ENCODE measurements at regions not wholly inside any gene's neighbourhood (a gene's known extent, or its start where the extent isn't known, plus 50 kb on each side); places are given as distances from the start of the nearest gene placed in this dataset.
"Not testable (repeated sequence)": the region's sequence is repeated elsewhere in the genome, so short reads cannot be mapped to it uniquely, and the experiment has no call there.

DNA sequence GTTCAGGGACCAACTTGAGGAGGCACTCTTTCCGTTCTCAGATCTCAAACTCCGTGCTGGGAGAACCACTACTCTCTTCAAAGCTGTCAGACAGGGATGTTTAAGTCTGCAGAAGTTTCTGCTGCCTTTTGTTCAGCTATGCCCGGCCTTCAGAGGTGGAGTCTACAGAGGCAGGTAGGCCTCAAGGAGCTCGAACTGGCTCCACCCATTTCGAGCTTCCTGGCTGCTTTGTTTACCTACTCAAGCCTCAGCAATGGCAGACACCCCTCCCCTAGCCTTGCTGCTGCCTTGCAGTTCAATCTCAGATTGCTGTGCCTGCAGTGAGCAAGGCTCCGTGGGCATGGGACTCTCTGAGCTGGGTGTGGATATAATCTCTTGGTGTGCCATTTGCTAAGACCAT, 108.2 kb downstream of the DHRS2 start:
- DNase-seq (ENCODE audit: low read depth in 4 of 4, low spot score in 2 of 4): not testable (repeated sequence)

DNA sequence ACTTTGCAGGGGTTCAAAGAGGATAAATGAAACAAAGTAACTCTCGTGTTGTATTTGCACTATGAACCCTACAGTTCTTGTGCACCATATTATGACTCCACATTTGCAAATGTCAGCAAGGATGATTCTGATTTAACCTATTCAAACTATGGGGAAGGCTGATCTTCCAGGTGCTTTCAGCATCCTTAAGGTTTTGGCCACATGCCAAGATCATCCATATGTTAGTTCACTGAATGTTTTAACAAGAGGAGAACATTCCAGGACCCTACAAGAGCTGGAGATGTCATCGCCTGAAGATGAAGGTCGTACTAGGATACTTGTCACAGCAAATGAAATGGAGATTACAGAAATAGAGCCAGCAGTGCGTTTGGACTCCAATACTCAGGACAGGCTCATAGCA, 114.2 kb downstream of the DHRS2 start:
- DNase-seq (ENCODE audit: low read depth in 4 of 4, low spot score in 2 of 4): no peak

DNA sequence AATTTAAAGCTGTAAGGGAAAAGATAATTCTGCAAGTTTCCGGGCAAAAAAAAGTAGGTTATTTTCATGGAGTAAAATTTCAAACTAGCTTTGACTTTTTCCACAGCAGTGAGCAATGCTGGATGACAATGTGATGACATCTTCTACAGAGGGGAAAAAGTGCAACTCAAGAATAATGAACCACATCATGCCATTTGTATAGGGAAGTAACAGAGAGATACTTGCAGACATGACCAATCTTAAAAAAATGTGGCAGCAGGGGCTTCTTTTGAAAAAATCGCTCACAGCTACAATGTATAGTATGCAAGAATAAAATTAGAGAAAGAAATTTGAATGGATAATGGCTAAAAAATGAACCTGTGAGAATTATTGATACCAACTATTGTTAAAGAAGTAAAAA, 115.5 kb downstream of the DHRS2 start:
- DNase-seq (ENCODE audit: low read depth in 4 of 4, low spot score in 2 of 4): no peak

DNA sequence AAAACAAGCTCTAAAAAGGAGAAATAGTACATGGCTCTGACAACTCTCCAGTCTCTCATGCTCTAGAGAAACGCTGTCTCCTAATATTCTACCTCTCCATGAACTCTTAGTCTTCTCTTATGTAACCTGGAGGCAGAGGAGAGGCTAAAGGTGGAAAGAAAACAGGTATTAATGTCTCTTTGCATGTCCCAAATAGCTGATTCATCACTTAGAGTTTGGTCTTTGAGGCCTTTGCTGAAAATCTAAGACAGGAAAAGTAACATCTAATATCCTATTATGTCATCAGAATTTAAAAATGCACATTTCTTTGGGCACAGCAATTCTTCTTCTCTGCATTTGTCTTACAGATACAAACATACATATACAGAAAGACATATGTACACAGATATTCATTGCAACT, 127.2 kb downstream of the DHRS2 start:
- DNase-seq (ENCODE audit: low read depth in 4 of 4, low spot score in 2 of 4): no peak

DNA sequence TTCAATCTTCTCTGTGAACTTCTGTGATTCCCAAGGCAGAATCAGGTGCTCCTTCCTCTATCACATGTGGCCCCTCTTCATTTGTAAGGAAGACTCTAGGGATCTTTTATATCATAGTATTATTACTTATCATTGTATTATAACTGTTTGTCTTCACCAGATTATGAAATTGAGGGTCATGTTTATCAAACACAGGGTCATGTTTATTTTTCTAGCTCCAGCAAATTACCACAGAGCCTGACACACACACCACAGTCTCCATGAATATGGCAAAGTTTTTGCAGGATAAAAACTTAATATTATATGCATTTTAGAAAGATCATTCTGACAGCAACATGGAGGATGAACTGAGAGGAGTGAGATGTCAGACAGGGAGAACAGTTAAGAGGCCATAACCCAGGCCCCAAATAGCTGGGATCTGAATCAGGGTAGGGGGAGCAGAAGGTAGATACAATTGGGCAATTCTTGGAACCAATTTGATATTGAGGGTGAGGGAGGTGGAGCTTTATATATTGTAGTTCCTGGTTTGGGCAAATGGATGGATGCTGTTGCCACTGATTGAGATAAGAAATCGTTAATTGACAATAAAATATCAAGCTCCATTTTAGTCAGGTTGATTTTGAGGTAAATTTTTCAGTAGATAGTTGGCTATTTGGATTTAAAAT, 130.7 kb downstream of the DHRS2 start:
- no peak for DNase-seq (ENCODE audit: low read depth in 4 of 4, low spot score in 2 of 4)

DNA sequence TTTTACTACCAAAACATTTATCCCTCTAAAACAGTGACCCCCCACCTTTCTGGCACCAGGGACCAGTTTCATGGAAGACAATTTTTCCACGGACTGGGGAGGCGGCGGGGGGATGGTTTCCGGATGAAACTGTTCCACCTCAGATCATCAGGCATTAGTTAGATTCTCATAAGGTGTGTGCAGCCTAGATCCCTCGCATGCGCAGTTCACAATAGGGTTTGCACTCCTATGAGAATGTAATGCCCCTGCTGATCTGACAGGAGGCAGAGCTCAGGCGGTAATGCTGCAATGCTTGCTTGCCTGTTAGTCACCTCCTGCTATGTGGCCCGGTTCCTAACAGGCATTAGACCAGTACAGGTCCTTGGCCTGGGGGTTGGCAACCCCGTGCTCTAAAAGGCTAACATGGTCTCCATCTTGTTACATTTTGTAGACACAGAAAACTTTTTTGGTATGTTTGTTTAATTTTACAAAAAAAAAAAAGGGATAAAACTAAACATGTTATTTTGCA, 133.1 kb downstream of the DHRS2 start:
- not testable (repeated sequence) for DNase-seq (ENCODE audit: low read depth in 4 of 4, low spot score in 2 of 4)

DNA sequence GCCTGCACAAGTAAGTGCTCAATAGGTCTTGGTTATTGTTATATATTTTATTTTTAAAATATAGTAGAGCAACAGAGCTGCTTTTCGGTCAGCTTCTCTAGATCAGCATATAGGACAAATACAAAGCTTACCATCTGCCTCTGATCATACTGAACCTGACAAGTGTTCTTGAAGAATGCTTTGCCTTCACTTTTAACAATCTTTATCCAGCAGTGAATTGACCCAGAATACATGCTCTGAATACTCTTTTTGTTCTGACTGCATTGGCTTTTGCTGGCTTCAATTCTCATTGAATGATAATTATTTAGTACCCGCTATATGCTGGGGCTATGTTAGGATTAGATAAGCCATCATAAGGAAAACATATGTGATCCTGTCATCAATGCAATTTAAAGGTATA, 137.8 kb downstream of the DHRS2 start:
- DNase-seq (ENCODE audit: low read depth in 4 of 4, low spot score in 2 of 4): no peak

DNA sequence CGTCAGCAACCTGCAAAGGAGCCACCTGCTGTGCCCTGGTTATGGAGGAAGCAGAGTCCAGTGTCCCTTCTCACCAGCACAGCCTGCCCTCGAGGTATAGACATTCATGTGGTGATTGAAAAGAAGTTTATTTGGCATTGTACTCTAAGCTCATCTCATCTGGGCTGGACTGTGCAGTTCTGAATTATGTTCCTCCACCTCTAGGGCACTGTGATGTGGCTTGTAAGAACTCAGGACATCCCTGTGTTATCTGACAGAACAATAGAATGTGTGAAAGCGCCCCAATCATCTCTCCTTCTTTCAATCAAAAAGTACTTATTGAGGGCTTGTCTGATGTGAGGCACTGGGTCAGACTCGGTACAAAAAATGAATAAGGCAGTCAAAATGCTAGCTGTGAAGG, 140.1 kb downstream of the DHRS2 start:
- no peak for DNase-seq (ENCODE audit: low read depth in 4 of 4, low spot score in 2 of 4)

DNA sequence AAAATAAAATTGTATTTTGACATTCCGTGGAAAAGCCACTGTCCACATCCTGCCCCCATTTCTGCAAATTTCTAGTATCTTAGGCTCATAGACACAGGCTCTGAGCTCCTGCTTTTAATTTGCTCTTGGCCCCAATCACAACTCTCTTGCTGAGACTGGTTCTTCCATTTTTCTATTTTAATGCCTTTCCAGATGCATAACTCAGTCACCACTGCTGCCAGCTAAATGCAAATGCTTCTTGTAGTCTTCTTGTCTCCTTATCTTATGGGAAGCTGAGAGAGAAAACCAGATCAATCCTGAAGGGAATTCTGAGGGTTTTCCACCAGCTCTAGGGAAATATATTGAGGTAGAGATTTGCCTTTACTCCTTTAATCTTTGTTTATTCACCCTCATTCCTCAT, 149.0 kb downstream of the DHRS2 start:
- DNase-seq (ENCODE audit: low read depth in 4 of 4, low spot score in 2 of 4): no peak

DNA sequence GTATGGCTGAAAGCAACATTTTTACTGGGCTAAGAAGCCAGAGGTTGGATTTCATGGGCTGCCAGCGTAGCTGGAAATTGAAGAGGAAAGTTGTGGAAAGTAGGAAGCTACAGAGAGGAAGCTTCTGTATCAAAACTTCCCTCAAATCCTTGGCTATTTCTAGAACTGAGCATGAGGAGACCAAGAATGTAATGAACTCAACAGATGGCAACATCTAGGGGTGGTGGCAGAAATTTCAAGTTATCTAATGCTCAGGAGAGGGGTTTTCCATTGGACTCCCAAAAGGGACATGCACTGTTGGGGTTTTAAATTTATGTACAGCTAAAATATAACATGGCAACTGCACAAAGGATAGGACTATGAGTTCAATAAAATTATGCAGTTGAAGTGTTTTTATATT, 151.3 kb downstream of the DHRS2 start:
- no peak for DNase-seq (ENCODE audit: low read depth in 4 of 4, low spot score in 2 of 4)

DNA sequence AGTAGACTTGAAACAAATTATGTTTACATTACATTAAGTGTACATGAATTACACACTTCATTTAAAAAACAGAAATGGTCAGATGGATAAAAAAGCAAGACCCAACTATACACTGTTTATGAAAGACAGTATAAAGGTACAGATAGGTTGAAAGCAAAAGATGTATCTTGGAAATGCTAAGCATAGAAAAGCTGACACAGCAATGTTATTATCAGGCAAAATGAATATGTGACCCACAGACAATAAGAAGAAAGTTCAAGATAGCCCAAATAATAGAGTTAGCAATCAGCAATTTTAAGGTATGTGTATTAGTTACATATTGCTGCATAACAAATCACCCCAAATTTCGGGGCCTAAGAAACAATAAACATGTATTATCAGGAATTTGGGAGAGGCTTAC, 153.5 kb downstream of the DHRS2 start:
- DNase-seq (ENCODE audit: low read depth in 4 of 4, low spot score in 2 of 4): no peak

DNA sequence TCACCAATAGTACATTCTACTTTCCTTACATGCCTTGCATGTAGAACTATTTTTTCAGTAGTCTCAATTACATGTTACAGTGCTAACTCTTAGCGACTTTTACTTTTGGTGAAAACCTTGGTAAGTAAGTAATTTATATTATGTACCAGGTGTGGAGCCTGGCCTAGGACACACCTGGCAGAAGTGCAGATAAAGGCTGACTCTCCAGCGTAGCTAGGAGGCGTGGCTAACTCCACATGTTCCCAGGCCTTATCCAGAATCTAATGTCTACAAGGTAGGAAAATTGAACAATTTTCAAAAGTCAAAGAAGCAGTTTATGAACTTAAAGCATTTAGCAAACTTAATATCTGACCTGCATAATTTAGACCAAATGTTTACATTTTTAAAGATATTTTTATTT, 157.4 kb downstream of the DHRS2 start:
- no peak for DNase-seq (ENCODE audit: low read depth in 4 of 4, low spot score in 2 of 4)

DNA sequence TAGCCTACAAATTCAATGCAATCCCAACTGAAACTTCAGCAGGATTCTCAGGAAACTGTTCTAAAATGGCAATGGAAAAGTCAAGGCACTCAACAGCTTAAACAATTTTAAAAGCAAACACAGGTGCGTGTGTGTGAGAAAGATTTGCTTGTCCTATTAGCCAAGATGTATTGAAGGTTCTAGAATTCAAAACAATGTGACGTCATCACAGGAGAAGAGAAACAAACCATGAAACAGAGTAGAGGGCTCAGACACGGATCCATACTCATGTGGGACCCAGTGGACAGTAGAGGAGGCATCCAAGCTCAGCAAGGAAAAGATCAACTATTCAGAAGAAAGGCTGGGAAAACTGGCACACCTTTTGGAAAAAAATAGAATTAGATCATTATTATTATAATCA, 152.8 kb upstream of the DHRS4 start:
- DNase-seq (ENCODE audit: low read depth in 4 of 4, low spot score in 2 of 4): no peak

DNA sequence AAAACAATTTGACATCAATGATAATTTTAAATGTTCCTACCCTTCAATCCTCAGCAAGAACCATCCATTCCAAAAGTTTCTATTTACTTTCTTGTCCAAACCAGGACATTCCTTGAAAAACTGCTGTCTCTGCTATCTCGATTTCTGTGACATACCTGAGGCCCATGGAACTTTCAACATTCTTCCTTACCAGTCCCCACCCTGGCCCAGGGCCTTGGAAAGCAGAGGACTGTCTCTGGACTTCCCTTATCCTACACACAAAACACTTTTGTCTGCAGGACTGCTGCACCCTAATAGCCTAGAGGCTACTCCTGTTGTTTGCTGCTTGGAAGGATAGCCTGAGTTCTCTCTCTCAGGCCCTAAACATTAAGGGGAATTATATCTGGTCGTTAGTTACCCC, 151.8 kb upstream of the DHRS4 start:
- no peak for DNase-seq (ENCODE audit: low read depth in 4 of 4, low spot score in 2 of 4)

DNA sequence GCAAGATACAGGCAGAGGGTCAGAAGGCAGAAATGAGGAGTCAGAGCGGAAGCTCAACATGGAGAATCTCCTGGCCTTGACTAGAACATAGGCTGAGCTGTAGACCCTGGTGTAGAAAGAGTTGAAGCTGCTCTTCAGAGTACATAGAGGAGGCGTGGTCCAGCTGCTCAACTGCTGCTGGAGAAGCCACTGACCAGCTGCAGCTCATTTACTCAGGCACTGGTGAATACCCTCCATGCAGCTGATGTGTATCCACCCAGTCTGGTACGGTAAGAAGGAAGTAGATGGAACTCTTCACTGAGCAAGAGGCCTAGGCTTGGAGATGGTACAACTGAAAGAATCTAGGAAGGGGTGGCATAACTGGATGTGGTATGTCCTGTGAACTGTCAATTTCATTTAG, 148.8 kb upstream of the DHRS4 start:
- no peak for DNase-seq (ENCODE audit: low read depth in 4 of 4, low spot score in 2 of 4)

DNA sequence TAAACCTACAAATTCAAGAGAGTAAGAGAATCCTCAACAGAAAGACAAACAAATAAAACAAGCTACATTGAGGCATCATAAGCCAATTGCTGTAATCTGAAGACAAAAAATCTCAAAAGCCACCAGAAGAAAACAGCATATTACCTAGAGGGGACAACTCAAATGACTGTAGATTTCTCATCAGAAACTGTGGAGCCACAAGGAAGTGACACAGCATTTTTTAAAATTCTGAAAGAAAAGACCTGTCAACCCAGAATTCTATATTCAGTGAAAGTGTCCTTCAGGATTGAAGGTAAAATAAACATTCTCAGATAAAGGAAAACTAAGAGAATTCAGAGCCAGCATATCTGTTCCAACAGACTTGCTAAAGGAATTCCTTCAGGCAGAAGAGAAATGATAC, 147.8 kb upstream of the DHRS4 start:
- no peak for DNase-seq (ENCODE audit: low read depth in 4 of 4, low spot score in 2 of 4)

DNA sequence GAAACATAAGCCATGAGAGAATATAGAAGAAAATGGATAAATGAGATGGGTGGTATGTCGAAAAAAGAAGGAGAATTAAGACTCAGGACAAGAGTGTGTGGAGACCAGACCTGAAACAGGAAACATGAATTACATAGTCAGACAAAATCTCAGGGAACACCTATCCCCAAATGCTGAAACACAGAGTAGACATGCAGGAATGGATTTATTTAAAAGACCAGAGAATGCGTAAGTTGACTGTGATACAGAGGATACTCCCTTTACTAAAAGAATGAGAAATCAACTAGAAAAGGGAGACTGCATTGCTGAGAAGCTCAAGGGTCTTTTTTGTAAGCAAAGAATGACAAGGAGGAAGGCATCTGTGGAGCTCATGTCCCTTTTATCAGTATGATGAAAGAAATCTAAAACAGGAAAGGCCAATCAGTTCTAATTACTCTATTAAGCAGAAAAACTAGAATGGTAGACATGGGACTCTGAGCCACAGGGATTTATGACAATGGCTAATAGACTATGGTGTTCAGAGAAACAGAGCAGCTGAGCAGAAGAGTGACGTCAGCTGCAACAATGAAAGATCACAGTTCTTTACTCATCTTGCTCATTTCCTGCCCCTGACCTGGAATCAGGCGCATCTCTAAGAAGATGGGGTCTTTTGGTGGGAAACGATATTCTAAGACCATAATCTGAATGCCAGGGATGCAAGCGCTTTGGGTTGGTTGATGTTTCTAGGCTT, 138.9 kb upstream of the DHRS4 start:
- no peak for DNase-seq (ENCODE audit: low read depth in 4 of 4, low spot score in 2 of 4)

DNA sequence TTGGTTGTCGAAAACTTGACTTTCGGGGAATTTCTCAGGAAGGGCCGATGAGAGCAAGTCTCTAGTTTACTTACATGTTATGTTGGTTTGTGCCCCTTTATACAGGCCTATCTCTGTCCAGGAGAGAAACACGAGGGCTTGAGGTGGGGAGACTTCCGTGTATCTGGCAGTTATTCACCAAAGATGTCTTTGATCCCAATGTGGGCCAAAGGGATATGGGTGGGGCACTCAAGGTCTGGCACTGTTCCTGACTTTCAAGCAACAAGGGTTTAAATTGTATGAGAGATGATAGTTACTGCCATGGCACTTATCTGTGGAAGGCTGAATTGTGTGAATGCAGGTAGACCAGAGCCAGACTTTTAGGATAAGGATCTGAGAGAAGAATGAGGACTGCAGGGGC, 137.2 kb upstream of the DHRS4 start:
- DNase-seq (ENCODE audit: low read depth in 4 of 4, low spot score in 2 of 4): no peak

DNA sequence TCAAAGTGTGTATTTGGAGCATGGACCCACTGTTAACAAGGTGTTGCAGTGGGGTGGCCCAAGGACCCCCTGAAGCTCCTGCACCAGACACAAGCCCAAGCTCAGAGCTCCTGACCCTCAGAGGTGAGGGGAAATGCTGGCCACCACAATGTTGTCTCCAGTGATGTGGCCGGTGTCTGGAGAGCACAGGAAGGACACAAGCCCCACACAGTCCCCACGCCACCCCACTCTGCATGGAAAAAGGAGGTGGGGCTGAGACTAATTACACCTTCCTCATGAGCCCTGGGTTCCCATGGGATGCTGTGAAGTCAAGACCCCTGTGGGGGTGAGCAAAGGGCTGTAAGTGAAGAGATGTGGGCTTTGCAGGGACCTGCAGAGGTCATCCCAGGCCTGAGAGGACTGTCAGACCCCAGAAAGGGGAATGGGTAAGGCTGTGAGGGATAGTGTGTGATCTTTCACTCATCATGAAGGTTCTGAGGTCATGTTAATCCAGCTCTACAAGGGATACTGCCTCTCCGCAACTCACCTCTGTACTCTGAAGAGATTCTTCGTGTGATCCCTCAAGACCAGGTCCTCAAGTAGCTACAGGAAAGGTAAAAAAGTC, 136.3 kb upstream of the DHRS4 start:
- no peak for DNase-seq (ENCODE audit: low read depth in 4 of 4, low spot score in 2 of 4)

DNA sequence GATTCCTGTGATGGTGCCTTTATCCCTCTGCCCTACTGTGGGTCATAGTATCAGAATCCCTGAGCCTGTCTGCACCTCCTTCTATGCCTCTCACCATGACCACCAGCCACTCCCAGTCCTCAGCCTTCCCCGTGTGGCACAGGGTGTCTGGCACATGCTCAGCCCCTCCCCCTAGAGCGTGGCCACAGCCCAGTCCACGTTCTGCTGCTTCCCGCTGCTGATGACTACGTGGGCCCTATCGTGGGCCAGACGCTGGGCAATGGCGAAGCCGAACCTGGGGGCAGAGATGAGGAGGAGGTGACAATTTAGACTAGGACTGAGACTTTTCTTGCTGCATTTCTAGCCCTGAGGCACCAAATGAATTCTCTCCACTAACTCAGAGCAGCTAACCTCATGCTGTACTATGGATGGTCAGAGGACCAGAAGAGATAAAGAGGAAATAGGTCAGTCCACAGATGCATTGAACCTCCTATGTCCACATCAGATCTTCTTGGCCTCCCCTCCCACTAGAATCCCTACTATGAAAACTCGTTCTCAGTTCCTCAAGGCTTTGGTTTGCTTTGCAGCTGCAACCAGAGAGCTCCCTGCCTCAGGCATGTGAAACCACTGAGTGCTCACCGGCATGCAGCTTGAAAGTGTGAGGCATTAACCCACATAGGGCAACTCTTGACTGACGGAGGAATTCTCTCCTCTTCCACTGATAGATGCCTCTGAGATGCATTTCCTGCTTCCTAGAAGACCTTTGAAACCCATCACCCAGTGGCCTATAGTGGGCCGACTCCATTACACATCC, 126.3 kb upstream of the DHRS4 start:
- no peak for DNase-seq (ENCODE audit: low read depth in 4 of 4, low spot score in 2 of 4)

DNA sequence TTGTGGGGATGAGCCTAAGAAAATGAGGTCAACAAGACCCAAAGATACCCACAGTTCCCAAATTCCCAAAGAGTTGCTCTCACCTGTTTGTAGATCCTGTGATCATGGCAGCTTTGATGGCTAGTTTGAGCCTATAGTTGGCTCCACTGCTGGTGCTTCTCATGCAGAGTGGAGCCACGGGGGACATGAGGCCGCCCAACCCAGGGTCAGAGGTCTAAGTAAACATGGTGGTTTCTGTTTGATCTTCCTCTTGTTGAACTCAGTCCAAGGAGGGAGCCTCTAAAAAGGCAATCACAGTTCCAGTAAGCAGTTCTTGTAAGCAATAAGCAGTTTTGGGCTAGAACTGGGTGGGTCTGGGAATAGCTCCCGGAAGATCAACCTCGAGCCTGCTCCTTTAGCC, 125.6 kb upstream of the DHRS4 start:
- no peak for DNase-seq (ENCODE audit: low read depth in 4 of 4, low spot score in 2 of 4)

All from left renal cortex interstitium (tissue), 4 donors.